ENCODE measurements at regions not wholly inside any gene's neighbourhood (a gene's known extent, or its start where the extent isn't known, plus 50 kb on each side); places are given as distances from the start of the nearest gene placed in this dataset.

DNA sequence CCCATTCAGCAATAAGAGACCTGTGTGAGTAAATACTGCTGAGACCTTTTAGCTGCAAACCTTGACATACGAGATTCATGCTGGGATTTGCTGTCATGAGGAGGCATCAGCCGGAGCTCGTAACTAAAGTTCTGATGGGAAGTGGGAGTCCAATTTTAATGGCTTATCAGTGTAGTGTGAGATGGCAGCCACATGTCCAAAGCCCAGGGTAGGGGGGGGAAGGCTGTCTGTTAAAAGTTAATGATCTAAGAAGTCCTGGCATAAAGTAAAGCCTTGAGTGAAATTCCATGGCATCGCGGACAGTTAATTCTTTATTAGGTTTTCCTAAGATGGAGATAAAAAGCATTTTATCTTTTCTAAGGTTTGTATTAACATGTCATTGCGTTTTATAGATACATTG is 240.0 kb downstream of the AACS start:
- no peak for TF ChIP-seq EP300 (IDR thresholded peaks at IDR 0.05)
- TF ChIP-seq, protein P1, sequence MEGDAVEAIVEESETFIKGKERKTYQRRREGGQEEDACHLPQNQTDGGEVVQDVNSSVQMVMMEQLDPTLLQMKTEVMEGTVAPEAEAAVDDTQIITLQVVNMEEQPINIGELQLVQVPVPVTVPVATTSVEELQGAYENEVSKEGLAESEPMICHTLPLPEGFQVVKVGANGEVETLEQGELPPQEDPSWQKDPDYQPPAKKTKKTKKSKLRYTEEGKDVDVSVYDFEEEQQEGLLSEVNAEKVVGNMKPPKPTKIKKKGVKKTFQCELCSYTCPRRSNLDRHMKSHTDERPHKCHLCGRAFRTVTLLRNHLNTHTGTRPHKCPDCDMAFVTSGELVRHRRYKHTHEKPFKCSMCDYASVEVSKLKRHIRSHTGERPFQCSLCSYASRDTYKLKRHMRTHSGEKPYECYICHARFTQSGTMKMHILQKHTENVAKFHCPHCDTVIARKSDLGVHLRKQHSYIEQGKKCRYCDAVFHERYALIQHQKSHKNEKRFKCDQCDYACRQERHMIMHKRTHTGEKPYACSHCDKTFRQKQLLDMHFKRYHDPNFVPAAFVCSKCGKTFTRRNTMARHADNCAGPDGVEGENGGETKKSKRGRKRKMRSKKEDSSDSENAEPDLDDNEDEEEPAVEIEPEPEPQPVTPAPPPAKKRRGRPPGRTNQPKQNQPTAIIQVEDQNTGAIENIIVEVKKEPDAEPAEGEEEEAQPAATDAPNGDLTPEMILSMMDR (IDR thresholded peaks at IDR 0.05) = no peak
- TF ChIP-seq POLR2A (IDR thresholded peaks at IDR 0.05; ENCODE audit: low read depth) = no peak
